ENCODE measurements at regions not wholly inside any gene's neighbourhood (a gene's known extent, or its start where the extent isn't known, plus 50 kb on each side); places are given as distances from the start of the nearest gene placed in this dataset.

DNA sequence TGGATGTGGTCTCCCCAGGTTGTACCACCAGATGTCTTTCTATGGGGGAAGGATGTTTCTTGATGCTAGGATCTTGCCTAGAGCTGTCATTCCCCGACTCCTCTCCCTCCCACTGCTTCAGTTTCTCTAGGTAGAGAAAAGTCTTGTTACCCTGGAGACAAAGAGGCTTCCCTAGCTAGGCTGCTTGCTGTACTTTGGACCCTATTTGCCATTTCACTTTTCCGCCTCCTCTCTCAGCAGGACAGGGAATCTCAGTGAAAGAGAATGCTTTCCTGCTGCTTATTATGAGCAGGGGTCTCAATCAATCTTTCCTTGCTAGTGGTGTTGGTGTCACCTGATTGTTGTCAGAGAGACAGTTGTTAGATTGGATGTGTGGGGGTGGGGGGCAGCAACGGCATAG is 818.8 kb upstream of the GYPC start:
- TF ChIP-seq EZH2 (optimal IDR thresholded peaks at IDR 0.05; ENCODE audit: low read depth, low read length) = no peak
- TF ChIP-seq, protein P1, sequence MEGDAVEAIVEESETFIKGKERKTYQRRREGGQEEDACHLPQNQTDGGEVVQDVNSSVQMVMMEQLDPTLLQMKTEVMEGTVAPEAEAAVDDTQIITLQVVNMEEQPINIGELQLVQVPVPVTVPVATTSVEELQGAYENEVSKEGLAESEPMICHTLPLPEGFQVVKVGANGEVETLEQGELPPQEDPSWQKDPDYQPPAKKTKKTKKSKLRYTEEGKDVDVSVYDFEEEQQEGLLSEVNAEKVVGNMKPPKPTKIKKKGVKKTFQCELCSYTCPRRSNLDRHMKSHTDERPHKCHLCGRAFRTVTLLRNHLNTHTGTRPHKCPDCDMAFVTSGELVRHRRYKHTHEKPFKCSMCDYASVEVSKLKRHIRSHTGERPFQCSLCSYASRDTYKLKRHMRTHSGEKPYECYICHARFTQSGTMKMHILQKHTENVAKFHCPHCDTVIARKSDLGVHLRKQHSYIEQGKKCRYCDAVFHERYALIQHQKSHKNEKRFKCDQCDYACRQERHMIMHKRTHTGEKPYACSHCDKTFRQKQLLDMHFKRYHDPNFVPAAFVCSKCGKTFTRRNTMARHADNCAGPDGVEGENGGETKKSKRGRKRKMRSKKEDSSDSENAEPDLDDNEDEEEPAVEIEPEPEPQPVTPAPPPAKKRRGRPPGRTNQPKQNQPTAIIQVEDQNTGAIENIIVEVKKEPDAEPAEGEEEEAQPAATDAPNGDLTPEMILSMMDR (IDR thresholded peaks at IDR 0.05; ENCODE audit: low read length) = no peak
